ENCODE measurements at regions not wholly inside any gene's neighbourhood (a gene's known extent, or its start where the extent isn't known, plus 50 kb on each side); places are given as distances from the start of the nearest gene placed in this dataset.

- TF ChIP-seq CTCF (IDR thresholded peaks at IDR 0.05; ENCODE audit: insufficient read depth, low read length) (no peak), GABPA (IDR thresholded peaks at IDR 0.05; ENCODE audit: low read depth) (no peak), REST (IDR thresholded peaks at IDR 0.05; ENCODE audit: insufficient replicate concordance, low read depth) (no peak)
These were observed 102.2 kb upstream of the NANOS1 start for GRCh38 chr10:118927321-118927720.
